COR-L47 (cell line): ENCODE measurements at regions not wholly inside any gene's neighbourhood (a gene's known extent, or its start where the extent isn't known, plus 50 kb on each side); places are given as distances from the start of the nearest gene placed in this dataset.
"Not testable (repeated sequence)": the region's sequence is repeated elsewhere in the genome, so short reads cannot be mapped to it uniquely, and the experiment has no call there.

Source experiments
- DNase-seq: peaks from one replicate; lab custom pipeline; 2025; lab: John Stamatoyannopoulos, UW

GRCh38 chr13:56459286-56459685, 681.4 kb upstream of the PRR20A start:
- DNase-seq = no peak

GRCh38 chr13:56501750-56502149, 639.0 kb upstream of the PRR20A start:
- DNase-seq = no peak

DNA sequence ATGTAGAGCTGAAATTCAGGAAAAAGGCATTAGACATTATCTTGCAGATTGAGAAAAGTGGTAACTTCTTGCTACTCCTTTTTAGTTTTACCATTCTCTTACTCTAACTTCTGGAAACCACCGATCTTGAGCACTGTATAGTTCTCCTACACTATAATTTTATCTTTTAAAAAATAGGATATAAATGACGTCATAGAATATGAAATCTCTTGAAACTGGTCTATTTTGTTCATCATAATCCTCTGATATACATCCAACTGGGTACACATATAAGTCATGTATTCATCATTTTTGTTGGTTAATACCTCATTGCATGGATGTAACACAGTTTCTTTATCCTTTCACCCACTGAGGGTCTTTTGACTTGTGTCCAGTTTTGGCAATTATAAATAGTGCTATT, 629.9 kb upstream of the PRR20A start:
- DNase-seq = no peak

DNA sequence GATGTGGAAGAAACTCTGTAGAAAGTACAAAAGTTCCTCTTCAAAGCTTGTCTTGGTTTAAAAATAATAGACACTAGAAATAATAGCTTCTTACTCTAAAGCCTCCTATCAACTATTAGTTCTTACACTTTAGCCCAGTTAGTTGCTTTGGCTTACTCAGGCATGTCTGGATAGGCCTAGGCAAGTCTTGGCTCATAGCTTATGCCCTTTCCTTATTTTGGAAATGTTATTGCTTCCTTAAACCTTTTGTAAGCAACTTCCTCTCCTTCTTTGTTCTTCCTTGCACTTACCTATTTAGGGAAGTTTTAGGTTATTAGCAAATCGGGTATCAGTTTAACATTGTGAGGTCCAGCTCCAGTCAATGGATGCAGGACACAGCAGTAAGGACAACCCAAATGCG, 628.4 kb upstream of the PRR20A start:
- DNase-seq = not testable (repeated sequence)

DNA sequence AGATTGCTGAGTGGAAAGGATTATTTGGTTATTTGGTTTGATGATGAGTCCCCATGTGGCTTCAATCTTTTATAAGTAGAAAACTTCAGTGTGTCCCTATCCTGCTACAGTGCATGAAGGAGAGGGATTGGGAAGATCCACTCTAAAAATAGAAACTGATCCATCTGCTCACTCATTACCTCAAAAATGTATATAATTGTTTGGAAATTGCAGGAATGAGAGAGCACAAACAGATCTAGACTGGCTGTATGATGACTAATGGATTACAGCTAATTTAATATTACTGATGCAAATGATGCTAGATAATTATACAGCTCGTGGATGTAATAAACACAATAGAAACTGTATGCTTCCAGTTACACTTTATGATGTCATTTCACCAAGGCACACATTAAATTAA, 625.3 kb upstream of the PRR20A start:
- DNase-seq = no peak

GRCh38 chr13:56528040-56528790, 612.5 kb upstream of the PRR20A start:
- peak; percentile 79 for DNase-seq

- DNase-seq = no peak
These were observed 610.6 kb upstream of the PRR20A start for GRCh38 chr13:56530096-56530495.

GRCh38 chr13:56547921-56548320, 592.8 kb upstream of the PRR20A start:
- not testable (repeated sequence) for DNase-seq

- no peak for DNase-seq
These were observed 581.9 kb upstream of the PRR20A start for GRCh38 chr13:56558698-56559320.

- DNase-seq = peak; percentile 21
These were observed 579.4 kb upstream of the PRR20A start for GRCh38 chr13:56561327-56561726.

DNA sequence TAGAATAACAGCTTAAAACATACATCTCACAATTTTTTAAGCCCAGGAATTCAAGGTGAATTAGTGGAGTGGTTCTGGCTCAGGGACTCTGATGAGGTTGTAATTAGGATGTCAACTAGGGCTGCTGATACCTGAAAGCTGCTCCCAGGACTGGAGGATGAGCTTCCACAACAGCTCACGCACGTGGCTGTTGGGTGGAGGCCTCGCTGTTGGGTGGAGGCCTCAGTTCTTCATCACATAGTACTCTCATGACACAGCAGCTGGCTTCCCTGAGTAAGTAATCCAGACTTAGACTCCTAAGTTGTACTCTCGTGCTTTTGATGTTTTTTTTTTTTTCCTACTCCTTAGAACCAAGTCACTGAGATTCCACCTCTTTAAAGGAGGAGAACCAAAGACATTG, 577.1 kb upstream of the PRR20A start:
- no peak for DNase-seq

GRCh38 chr13:56586976-56587375, 553.7 kb upstream of the PRR20A start:
- no peak for DNase-seq

DNA sequence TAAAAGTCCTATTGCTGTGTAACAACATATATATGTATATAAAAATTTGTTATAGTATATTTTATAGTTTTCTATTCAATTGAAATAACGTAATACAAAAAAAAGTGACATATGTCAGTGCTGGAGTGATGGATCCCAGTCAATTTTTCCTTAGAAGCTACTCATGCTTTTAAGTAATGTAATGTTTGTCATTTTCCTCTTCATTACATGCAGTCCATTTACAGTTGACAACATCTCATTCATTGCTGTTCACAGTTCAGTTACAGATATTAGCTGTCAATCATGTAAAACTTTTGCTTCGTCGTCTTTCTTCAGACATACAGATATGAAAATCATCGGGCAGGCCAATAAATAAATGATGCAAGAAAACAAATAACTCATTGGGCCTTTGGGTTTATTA, 525.1 kb upstream of the PRR20A start:
- DNase-seq = no peak

GRCh38 chr13:56622840-56623239, 517.9 kb upstream of the PRR20A start:
- DNase-seq = no peak

GRCh38 chr13:56628886-56629285, 511.8 kb upstream of the PRR20A start:
- not testable (repeated sequence) for DNase-seq

DNA sequence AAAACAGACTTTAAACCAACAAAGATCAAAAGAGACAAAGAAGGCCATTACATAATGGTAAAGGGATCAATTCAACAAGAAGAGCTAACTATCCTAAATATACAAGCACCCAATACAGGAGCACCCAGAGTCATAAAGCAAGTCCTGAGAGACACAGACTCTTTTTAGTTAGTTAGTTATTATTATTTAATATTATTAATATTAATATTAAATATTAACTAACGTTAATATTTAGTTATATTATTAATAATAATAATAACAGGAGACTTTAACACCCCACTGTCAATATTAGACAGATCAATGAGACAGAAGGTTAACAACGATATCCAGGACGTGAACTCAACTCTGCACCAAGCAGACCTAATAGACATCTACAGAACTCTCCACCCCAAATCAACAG, 509.7 kb upstream of the PRR20A start:
- not testable (repeated sequence) for DNase-seq

DNA sequence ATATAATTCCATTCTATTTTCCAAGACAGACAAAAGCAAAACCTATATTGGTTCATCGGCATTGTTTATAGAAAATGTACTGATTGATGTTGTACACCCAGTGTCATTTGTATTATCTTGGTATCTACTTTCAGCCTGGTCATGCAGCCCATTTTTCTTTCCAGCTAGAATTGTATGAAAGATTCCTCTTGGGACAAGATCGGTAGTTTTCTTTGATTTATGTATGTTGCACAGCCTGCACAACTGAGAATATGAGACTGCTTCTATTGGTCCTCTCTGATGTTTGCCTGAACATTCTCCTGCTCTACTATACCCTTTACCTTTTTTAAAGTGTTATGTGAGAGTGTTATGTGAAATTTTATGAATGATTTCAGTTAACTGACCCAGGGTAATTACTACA, 487.7 kb upstream of the PRR20A start:
- no peak for DNase-seq

DNA sequence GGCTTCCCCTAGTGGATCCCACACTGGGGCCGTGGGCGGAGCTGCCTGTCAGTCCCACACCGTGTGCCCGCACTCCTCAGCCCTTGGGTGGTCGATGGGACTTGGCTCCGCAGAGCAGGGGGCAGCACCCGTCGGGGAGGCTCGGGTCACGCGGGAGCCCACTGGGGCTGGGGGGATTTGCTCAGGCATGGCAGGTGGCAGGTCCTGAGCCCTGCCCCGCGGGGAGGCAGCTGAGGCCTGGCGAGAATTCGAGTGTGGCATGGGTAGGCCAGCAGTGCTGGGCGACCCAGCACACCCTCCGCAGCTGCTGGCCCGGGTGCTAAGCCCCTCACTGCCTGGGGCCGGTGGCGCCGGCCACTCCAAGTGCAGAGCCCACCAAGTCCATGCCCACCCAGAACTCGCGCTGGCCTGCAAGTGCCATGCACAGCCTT, 481.7 kb upstream of the PRR20A start:
- DNase-seq = no peak

GRCh38 chr13:56670563-56670962, 470.2 kb upstream of the PRR20A start:
- no peak for DNase-seq

- no peak for DNase-seq
These were observed 459.3 kb upstream of the PRR20A start for GRCh38 chr13:56681404-56681803.

- DNase-seq = peak; percentile 29
These were observed 453.6 kb upstream of the PRR20A start for GRCh38 chr13:56687131-56687530.

DNA sequence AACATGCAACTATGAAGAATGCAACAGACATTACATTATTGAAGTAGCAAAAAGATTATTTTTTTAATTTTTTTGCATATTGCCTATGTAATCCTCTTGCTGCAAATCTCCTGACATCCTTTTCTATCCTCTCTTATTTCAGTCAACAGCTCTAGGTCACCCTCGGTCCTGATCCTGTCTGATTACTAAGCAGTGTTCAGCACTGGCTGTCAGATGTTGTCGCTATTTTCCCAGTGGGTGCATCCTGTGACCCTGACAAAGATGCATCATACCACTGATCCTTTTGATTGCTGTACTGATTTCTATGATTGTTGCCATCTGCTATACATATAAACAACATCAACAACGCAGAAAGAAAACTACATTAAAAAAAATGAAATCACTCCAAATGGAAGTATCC, 443.7 kb upstream of the PRR20A start:
- no peak for DNase-seq

- DNase-seq = no peak
These were observed 440.4 kb upstream of the PRR20A start for GRCh38 chr13:56700324-56700723.

DNA sequence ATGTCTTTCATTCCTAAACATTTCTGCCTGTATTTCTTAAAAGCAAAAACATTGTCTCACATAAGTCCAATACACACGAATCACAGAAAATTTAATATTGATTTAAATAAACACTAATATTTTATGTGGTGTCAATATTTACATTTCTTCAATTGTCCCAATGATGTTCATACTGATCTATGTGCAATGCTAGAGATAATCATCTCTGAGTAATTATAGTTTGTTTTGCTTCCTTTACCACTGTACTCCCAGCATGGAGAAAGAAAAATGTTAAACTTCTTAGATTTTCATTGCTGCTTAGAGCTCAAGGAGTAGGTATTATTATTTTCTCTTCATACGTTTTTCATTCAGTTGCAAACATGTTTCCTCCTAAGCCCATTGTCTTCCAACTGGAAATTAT, 434.2 kb upstream of the PRR20A start:
- no peak for DNase-seq
